ENCODE measurements at regions not wholly inside any gene's neighbourhood (a gene's known extent, or its start where the extent isn't known, plus 50 kb on each side); places are given as distances from the start of the nearest gene placed in this dataset.

DNA sequence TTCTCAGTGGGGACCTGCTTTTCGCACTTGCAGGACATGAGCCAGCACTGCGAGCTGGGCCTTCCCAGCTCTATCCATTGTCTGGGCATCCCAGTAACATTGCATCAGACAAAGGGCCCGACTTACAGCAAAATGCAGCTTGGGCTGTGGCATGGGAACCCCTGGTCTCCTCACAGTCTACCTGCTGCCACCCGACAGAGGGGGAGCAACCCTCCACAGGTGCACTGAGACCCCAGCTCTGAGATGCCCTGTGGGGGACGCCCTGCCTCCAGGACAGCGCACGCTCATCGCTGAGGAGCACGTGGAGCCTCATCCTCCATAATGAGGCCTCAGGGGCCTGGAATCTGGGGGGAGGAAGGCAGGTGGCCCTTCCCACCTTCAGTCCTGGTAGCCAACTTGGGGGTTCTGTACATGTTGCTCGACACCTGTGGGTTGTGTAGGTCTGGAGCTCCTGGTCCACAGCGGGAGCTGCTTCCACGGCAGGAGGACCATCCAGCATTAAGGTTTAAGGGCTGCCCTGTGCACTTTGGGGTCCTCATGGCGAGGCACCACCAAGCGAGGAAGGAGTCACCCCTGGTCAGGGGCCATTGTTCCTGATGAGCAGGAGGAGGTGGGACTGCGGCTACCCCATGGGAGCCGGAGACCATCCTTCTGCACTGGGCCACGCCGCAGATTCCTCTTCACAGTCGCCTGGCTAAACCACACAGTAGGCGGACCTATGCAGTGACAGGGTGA, 376.5 kb upstream of the IRX1 start:
- in situ Hi-C loops (cut with MboI; ENCODE audit: low pct_unique_long_range_greater_than_20kb, low sequenced_read_pairs): no loop called here
- no peak for DNase-seq

DNA sequence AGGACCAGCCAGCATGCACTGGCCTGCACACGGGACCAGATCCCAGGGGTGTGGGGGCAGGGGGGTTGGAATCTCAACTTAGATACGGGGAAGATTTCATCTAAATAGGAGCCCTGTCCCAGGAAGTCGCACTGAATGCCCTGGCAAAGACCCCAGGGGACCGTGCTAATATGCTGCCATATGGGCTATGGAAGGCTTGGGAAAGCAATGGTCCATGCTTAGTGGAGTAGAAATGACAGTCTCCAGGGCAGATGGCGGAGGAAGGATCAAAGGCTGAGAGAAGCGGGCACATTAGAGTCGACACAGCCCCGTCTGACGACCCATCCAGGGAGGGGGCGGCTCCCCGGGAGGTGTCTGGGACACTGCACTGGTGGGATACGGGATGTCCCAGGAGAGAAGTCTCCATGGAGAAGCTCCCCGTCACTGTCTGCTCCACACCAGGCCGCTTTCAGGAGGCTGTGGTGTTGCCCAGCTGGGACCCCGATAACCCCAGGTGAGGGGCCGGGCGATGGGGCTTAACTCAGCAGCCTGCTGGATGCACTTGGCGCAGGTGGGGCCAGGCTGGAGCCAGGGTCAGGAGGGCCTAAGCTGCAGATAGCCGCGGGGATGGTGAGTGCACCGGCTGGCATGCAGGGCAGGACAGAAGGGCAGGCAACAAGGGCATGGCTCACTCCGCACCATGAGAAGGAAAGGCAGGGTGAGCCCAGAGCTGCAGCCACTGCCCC, 377.7 kb upstream of the IRX1 start:
- DNase-seq: no peak
- in situ Hi-C loops (cut with MboI; ENCODE audit: low pct_unique_long_range_greater_than_20kb, low sequenced_read_pairs): no loop called here

- DNase-seq: no peak
- in situ Hi-C loops (cut with MboI; ENCODE audit: low pct_unique_long_range_greater_than_20kb, low sequenced_read_pairs): no loop called here
Observed at GRCh38 chr5:3217114-3217513, 378.5 kb upstream of the IRX1 start.

- in situ Hi-C loops (cut with MboI; ENCODE audit: low pct_unique_long_range_greater_than_20kb, low sequenced_read_pairs): no loop called here
Observed at GRCh38 chr5:3216386-3216785, 379.2 kb upstream of the IRX1 start.

GRCh38 chr5:3214838-3215374, 380.7 kb upstream of the IRX1 start:
- DNase-seq: no peak
- in situ Hi-C loops (cut with MboI; ENCODE audit: low pct_unique_long_range_greater_than_20kb, low sequenced_read_pairs): no loop called here

More at GRCh38 chr5:3216386-3216785, 379.2 kb upstream of the IRX1 start:
- no peak for DNase-seq

GRCh38 chr5:3214396-3214795, 381.2 kb upstream of the IRX1 start:
- in situ Hi-C loops (cut with MboI; ENCODE audit: low pct_unique_long_range_greater_than_20kb, low sequenced_read_pairs): no loop called here

DNA sequence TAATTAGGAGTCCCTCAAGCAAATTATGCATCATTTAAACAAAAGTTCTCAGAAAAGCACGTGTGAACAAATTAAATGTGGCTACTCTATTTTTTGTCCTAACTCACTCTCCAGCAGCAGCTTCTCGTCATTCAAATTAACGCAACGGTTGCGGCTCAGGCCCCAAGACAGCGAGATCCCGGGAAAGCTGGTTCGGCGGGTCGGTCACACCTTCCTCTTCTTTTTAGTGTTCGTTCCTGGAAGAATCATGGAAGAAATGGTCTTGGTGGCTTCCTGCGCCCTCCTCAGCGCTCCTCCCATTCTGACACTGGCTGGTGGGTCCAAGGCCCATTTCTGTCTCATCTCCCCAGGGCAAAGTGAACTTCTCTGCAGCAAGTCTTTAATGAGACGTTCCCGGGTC, 382.8 kb upstream of the IRX1 start:
- in situ Hi-C loops (cut with MboI; ENCODE audit: low pct_unique_long_range_greater_than_20kb, low sequenced_read_pairs): no loop called here
- no peak for DNase-seq

More at GRCh38 chr5:3214396-3214795, 381.2 kb upstream of the IRX1 start:
- no peak for DNase-seq

GRCh38 chr5:3210531-3210930, 385.1 kb upstream of the IRX1 start:
- DNase-seq: no peak
- in situ Hi-C loops (cut with MboI; ENCODE audit: low pct_unique_long_range_greater_than_20kb, low sequenced_read_pairs): no loop called here

- no peak for DNase-seq
- in situ Hi-C loops (cut with MboI; ENCODE audit: low pct_unique_long_range_greater_than_20kb, low sequenced_read_pairs): no loop called here
Observed at GRCh38 chr5:3209918-3210317, 385.7 kb upstream of the IRX1 start.

GRCh38 chr5:3202570-3202969, 393.1 kb upstream of the IRX1 start:
- no peak for DNase-seq
- in situ Hi-C loops (cut with MboI; ENCODE audit: low pct_unique_long_range_greater_than_20kb, low sequenced_read_pairs): no loop called here

DNA sequence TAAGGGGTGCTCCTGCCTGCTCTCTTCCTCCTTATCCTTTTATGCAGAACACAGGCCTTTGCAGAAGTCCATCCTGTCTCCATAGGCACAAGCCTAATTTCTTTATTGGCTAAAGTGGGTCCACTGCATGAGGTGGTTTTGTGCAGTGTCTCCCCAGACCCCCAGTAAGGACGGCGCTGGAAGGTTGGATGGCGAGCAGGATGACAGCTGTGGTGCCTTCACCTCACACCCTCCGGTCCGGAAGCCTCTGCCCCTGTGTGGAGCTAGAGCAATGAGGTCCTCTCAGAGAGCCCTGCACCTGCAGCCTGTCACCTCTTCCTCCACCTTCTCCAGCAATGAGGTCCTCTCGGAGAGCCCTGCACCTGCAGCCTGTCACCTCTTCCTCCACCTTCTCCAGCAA, 393.7 kb upstream of the IRX1 start:
- no peak for DNase-seq
- in situ Hi-C loops (cut with MboI; ENCODE audit: low pct_unique_long_range_greater_than_20kb, low sequenced_read_pairs): no loop called here

GRCh38 chr5:3201121-3201520, 394.5 kb upstream of the IRX1 start:
- no peak for DNase-seq
- in situ Hi-C loops (cut with MboI; ENCODE audit: low pct_unique_long_range_greater_than_20kb, low sequenced_read_pairs): no loop called here

DNA sequence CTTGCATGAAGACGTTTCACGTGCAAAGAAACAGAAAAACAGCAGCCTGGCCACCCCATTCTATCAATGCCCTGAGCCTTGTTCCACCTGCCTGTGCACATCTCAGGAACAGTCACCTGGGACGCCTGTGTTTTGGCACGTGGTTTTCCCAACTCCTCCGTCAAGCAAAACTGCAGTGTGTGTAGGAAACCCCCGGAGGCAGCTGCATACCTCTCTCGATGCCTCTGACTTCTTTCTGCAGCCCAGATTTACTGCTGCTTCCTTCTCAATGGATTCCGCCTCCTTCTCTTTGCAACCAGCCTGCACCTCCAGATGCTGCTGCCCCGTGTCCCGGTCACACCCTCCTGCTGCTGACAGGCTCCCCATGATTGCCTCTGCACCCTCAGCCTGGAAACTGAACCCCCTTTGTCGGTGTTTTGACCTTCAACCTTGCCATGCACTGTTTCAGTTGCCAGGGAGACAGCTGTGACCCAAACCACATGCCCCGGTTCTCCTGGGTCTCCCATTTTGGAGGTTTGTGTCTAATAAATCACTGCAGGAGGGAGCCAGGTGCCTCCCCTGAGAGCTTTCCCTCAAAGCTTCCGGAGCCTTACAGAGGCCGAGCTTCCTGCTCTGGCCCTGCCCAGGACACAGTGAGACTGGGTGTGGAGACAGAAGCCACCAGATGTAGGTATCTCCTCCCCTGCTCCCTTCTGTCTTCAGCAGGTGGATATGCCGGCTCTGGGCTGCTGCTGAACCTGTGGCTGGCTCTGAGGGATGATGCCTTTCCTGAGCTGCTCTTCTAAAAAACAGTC, 395.5 kb upstream of the IRX1 start:
- in situ Hi-C loops (cut with MboI; ENCODE audit: low pct_unique_long_range_greater_than_20kb, low sequenced_read_pairs): no loop called here
- DNase-seq: no peak

DNA sequence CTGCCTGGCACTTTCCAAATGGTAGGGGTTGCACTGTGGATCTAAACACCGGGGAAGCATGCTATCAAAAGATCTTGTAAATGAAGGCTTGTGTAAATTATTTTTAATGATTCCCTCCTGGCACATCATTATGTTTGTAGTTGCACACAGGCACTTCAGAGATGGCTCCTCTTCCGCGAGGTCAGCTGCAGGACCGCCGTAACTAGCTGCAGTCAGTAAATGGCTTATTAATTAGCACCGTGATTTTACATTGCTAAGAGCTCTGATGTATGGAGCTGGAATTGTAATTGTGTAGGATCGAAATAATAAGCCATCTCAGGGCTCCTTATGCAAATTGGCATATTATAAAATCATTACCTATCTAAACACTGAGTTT, 397.6 kb upstream of the IRX1 start:
- no peak for DNase-seq
- in situ Hi-C loops (cut with MboI; ENCODE audit: low pct_unique_long_range_greater_than_20kb, low sequenced_read_pairs): no loop called here

- DNase-seq: no peak
- in situ Hi-C loops (cut with MboI; ENCODE audit: low pct_unique_long_range_greater_than_20kb, low sequenced_read_pairs): no loop called here
Observed at GRCh38 chr5:3197304-3198073, 398.1 kb upstream of the IRX1 start.

GRCh38 chr5:3195994-3196393, 399.6 kb upstream of the IRX1 start:
- no peak for DNase-seq
- in situ Hi-C loops (cut with MboI; ENCODE audit: low pct_unique_long_range_greater_than_20kb, low sequenced_read_pairs): no loop called here

DNA sequence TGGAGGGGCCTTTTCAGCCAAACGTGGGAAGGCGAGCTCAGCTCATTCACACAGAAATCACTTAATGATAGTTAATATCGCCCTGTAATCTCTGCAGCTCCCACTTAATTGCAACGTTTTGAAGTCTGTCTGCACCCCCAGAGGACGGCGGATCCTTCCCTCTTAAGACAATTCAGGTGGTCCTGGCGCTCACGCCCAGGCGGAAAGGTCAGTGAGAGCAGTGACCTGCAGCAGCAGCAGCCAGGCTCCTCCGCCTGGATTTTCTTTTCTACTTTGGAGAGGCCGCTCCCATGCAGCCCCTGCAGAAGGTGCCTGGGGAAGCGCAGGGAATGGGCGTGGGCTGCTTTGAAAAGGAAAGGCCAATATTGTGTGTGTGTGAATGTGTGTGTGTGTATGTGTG, 400.9 kb upstream of the IRX1 start:
- no peak for DNase-seq
- in situ Hi-C loops (cut with MboI; ENCODE audit: low pct_unique_long_range_greater_than_20kb, low sequenced_read_pairs): no loop called here

GRCh38 chr5:3194271-3194670, 401.4 kb upstream of the IRX1 start:
- in situ Hi-C loops (cut with MboI; ENCODE audit: low pct_unique_long_range_greater_than_20kb, low sequenced_read_pairs): no loop called here
- DNase-seq: no peak

DNA sequence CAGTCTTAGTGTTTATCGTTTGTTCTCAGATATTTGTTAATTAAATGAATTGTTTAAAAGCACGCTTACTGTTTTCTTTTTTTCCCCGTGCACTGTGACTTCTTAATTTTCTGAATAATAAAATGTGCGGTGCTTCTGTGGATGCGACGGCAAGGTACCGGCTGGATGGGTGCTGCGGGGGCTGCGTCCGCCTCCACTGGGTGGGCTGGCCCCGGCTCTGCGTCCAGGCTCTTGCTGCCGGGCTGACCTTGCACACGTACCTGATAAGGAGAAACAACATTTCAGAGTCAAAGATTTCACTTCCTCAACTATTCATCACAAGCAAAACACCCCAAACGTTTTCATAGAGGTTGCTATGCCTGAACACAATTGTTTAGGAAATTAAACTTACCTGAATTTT, 404.0 kb upstream of the IRX1 start:
- in situ Hi-C loops (cut with MboI; ENCODE audit: low pct_unique_long_range_greater_than_20kb, low sequenced_read_pairs): no loop called here
- DNase-seq: no peak
